ENCODE measurements at regions not wholly inside any gene's neighbourhood (a gene's known extent, or its start where the extent isn't known, plus 50 kb on each side); places are given as distances from the start of the nearest gene placed in this dataset.

- no peaks in the 10 kb centered on the region for H3K27me3 ChIP-seq (ENCODE audit: low read length)
These were observed 128.0 kb downstream of the OMA1 start for GRCh38 chr1:58418283-58419228.

GRCh38 chr1:58412071-58412580, 134.4 kb downstream of the OMA1 start:
- Histone ChIP-seq H3K9me2 (replicated peaks; ENCODE audit: insufficient read depth, low read length) (no peaks in the 10 kb centered on the region), H3K27ac (ENCODE audit: low read depth, low read length) (no peak overlapping the region), H3K79me2 (ENCODE audit: insufficient read depth, low read length) (no peaks in the 10 kb centered on the region), H4K20me1 (ENCODE audit: low read depth, low read length) (no peaks in the 10 kb centered on the region), H3K9me3 (ENCODE audit: insufficient read depth, low read length) (no peaks in the 10 kb centered on the region), H3K36me3 (ENCODE audit: low read length) (no peaks in the 10 kb centered on the region), H3K4me3 (ENCODE audit: insufficient read depth, low read length, poor library complexity, severe bottlenecking) (no peak overlapping the region), H3K4me2 (ENCODE audit: low read depth, low read length, poor library complexity, severe bottlenecking) (no peak overlapping the region), H3K27me3 (ENCODE audit: low read length) (no peaks in the 10 kb centered on the region), H3K9ac (ENCODE audit: low read length) (no peak overlapping the region), H2AFZ (ENCODE audit: low read depth, low read length, severe bottlenecking) (no peak overlapping the region), H3F3A (ENCODE audit: insufficient read depth) (no peaks in the 10 kb centered on the region)
- TF ChIP-seq CTCF (IDR thresholded peaks at IDR 0.05; ENCODE audit: insufficient read depth, low read length, poor library complexity, severe bottlenecking) (no peak), EZH2phosphoT487 (conservative IDR thresholded peaks at IDR 0.05; ENCODE audit: low read length) (no peak)

More at GRCh38 chr1:58418283-58419228, 128.0 kb downstream of the OMA1 start:
- Histone ChIP-seq H3K9me2 (replicated peaks; ENCODE audit: insufficient read depth, low read length) (no peaks in the 10 kb centered on the region), H2AFZ (ENCODE audit: low read depth, low read length, severe bottlenecking) (no peak overlapping the region), H3K9me3 (ENCODE audit: insufficient read depth, low read length) (no peaks in the 10 kb centered on the region), H3K4me3 (ENCODE audit: insufficient read depth, low read length, poor library complexity, severe bottlenecking) (no peak overlapping the region), H3F3A (ENCODE audit: insufficient read depth) (no peaks in the 10 kb centered on the region), H3K9ac (ENCODE audit: low read length) (no peak overlapping the region), H3K4me2 (ENCODE audit: low read depth, low read length, poor library complexity, severe bottlenecking) (no peak overlapping the region), H4K20me1 (ENCODE audit: low read depth, low read length) (no peaks in the 10 kb centered on the region), H3K79me2 (ENCODE audit: insufficient read depth, low read length) (no peaks in the 10 kb centered on the region), H3K27ac (ENCODE audit: low read depth, low read length) (no peak overlapping the region), H3K36me3 (ENCODE audit: low read length) (no peaks in the 10 kb centered on the region)
- TF ChIP-seq CTCF (IDR thresholded peaks at IDR 0.05; ENCODE audit: insufficient read depth, low read length, poor library complexity, severe bottlenecking) (no peak), EZH2phosphoT487 (conservative IDR thresholded peaks at IDR 0.05; ENCODE audit: low read length) (no peak)

GRCh38 chr1:58409890-58410289, 136.6 kb downstream of the OMA1 start:
- no peaks in the 10 kb centered on the region for H4K20me1 ChIP-seq (ENCODE audit: low read depth, low read length)
- H3K79me2 ChIP-seq (ENCODE audit: insufficient read depth, low read length), result no peaks in the 10 kb centered on the region
- H3K4me3 ChIP-seq (ENCODE audit: insufficient read depth, low read length, poor library complexity, severe bottlenecking), result no peak overlapping the region
- H3K4me2 ChIP-seq (ENCODE audit: low read depth, low read length, poor library complexity, severe bottlenecking), result no peak overlapping the region
- no peaks in the 10 kb centered on the region for H3K36me3 ChIP-seq (ENCODE audit: low read length)
- no peaks in the 10 kb centered on the region for H3K9me2 ChIP-seq (replicated peaks; ENCODE audit: insufficient read depth, low read length)
- H3F3A ChIP-seq (ENCODE audit: insufficient read depth), result no peaks in the 10 kb centered on the region
- H3K27ac ChIP-seq (ENCODE audit: low read depth, low read length), result no peak overlapping the region
- TF ChIP-seq CTCF (IDR thresholded peaks at IDR 0.05; ENCODE audit: insufficient read depth, low read length, poor library complexity, severe bottlenecking) (no peak), EZH2phosphoT487 (conservative IDR thresholded peaks at IDR 0.05; ENCODE audit: low read length) (no peak)
- H3K9me3 ChIP-seq (ENCODE audit: insufficient read depth, low read length), result no peaks in the 10 kb centered on the region
- no peak overlapping the region for H3K9ac ChIP-seq (ENCODE audit: low read length)
- no peak overlapping the region for H2AFZ ChIP-seq (ENCODE audit: low read depth, low read length, severe bottlenecking)
- H3K27me3 ChIP-seq (ENCODE audit: low read length), result no peaks in the 10 kb centered on the region
